NCI-H2029 (cell line): ENCODE measurements at regions not wholly inside any gene's neighbourhood (a gene's known extent, or its start where the extent isn't known, plus 50 kb on each side); places are given as distances from the start of the nearest gene placed in this dataset.

ENCODE experiments used
- DNase-seq: peaks from one replicate; lab custom pipeline; 2025; lab: John Stamatoyannopoulos, UW

GRCh38 chr2:64338910-64339500 is 115.0 kb upstream of the LGALSL start:
- DNase-seq: no peak

- DNase-seq: no peak
These were observed 112.5 kb upstream of the LGALSL start for GRCh38 chr2:64341461-64341860.

GRCh38 chr2:64342195-64343099 is 111.5 kb upstream of the LGALSL start:
- no peak for DNase-seq

GRCh38 chr2:64344999-64345576 is 108.9 kb upstream of the LGALSL start:
- DNase-seq: no peak

GRCh38 chr2:64345998-64346397 is 108.0 kb upstream of the LGALSL start:
- DNase-seq: no peak

- no peak for DNase-seq
These were observed 105.4 kb upstream of the LGALSL start for GRCh38 chr2:64348386-64349130.

- DNase-seq: no peak
These were observed 104.8 kb upstream of the LGALSL start for GRCh38 chr2:64349131-64349530.

- DNase-seq: peak; percentile 13
These were observed 103.0 kb upstream of the LGALSL start for GRCh38 chr2:64350996-64351395.

- DNase-seq: peak; percentile 30
These were observed 101.7 kb upstream of the LGALSL start for GRCh38 chr2:64352292-64352691.

GRCh38 chr2:64354857-64355680 is 98.9 kb upstream of the LGALSL start:
- no peak for DNase-seq

GRCh38 chr2:64356906-64357305 is 97.1 kb upstream of the LGALSL start:
- no peak for DNase-seq

- no peak for DNase-seq
These were observed 94.6 kb upstream of the LGALSL start for GRCh38 chr2:64359171-64359891.

- DNase-seq: no peak
These were observed 93.9 kb upstream of the LGALSL start for GRCh38 chr2:64359892-64360657.

- no peak for DNase-seq
These were observed 92.6 kb upstream of the LGALSL start for GRCh38 chr2:64361151-64361938.

- DNase-seq: no peak
These were observed 91.4 kb upstream of the LGALSL start for GRCh38 chr2:64362562-64363026.

- DNase-seq: no peak
These were observed 90.8 kb upstream of the LGALSL start for GRCh38 chr2:64363140-64363539.

GRCh38 chr2:64363848-64364247 is 90.1 kb upstream of the LGALSL start:
- no peak for DNase-seq

GRCh38 chr2:64367444-64368232 is 86.3 kb upstream of the LGALSL start:
- no peak for DNase-seq
